HepG2 (cell line): ENCODE measurements at regions not wholly inside any gene's neighbourhood (a gene's known extent, or its start where the extent isn't known, plus 50 kb on each side); places are given as distances from the start of the nearest gene placed in this dataset.
"Not testable (repeated sequence)": the region's sequence is repeated elsewhere in the genome, so short reads cannot be mapped to it uniquely, and the experiment has no call there.

ENCODE experiments used
- ARNT2 ChIP-seq: sonication (generic); formaldehyde crosslinking; IDR thresholded peaks from 2 replicates; pipeline ENCODE4 v1.8.0; 2022; ENCODE audit warnings: mild to moderate bottlenecking, low read depth, missing genetic modification reagents, moderate library complexity
- CREM ChIP-seq, 2 experiments: sonication (generic) in 1 of 2; formaldehyde crosslinking in 1 of 2; IDR thresholded peaks; 2 replicates each; pipeline versions ENCODE4 v1.4.0 to v1.6.1; 2016 to 2020; ENCODE audit warnings: antibody characterized with exemption in 1 of 2, mild to moderate bottlenecking in 1 of 2, missing genetic modification reagents in 1 of 2
- DNMT3B ChIP-seq: conservative IDR thresholded peaks from 2 replicates; pipeline ENCODE4 v1.6.1; 2016; ENCODE audit warnings: missing biosample characterization, control low read depth
- ELF1 ChIP-seq: sonication (generic); formaldehyde crosslinking; IDR thresholded peaks from 2 replicates; pipeline ENCODE4 v1.4.0; 2020; ENCODE audit warnings: missing genetic modification reagents
- HOXA5 ChIP-seq: sonication (generic); formaldehyde crosslinking; IDR thresholded peaks from 2 replicates; pipeline ENCODE4 v1.4.0; 2020; ENCODE audit warnings: missing genetic modification reagents
- NFYC ChIP-seq: IDR thresholded peaks from 2 replicates; pipeline ENCODE4 v1.6.1; 2016; ENCODE audit warnings: missing genetic modification reagents, missing compliant biosample characterization
- TOPORS ChIP-seq: sonication (generic); formaldehyde crosslinking; IDR thresholded peaks from 2 replicates; pipeline ENCODE4 v1.8.0; 2023; ENCODE audit warnings: mild to moderate bottlenecking, missing genetic modification reagents
- USF2 ChIP-seq, 2 experiments: sonication (generic) in 1 of 2; formaldehyde crosslinking in 1 of 2; IDR thresholded peaks; 2 replicates each; pipeline versions ENCODE4 v1.5.1 to v1.6.1; 2011 to 2020; ENCODE audit warnings: borderline replicate concordance in 1 of 2, low read depth in 1 of 2, low read length in 1 of 2, mild to moderate bottlenecking in 1 of 2, missing genetic modification reagents in 1 of 2, moderate library complexity in 1 of 2
- ZBTB43 ChIP-seq: sonication (generic); formaldehyde crosslinking; conservative IDR thresholded peaks from 2 replicates; pipeline ENCODE4 v1.4.0; 2020; ENCODE audit warnings: missing genetic modification reagents
- ZNF746 ChIP-seq: sonication (generic); formaldehyde crosslinking; IDR thresholded peaks from 2 replicates; pipeline ENCODE4 v1.8.0; 2022; ENCODE audit warnings: mild to moderate bottlenecking, missing genetic modification reagents
- TF ChIP-seq, protein P1 (sequence below): sonication (generic); formaldehyde crosslinking; IDR thresholded peaks from 2 replicates; pipeline ENCODE4 v1.8.0; 2022; ENCODE audit warnings: mild to moderate bottlenecking, missing genetic modification reagents, borderline replicate concordance
- TF ChIP-seq, protein P2 (sequence below): IDR thresholded peaks from 2 replicates; pipeline ENCODE4 v1.6.1; 2016; ENCODE audit warnings: mild to moderate bottlenecking
- TF ChIP-seq, protein P3 (sequence below): sonication (generic); formaldehyde crosslinking; IDR thresholded peaks from 2 replicates; pipeline ENCODE4 v1.4.0; 2020; ENCODE audit warnings: missing genetic modification reagents, borderline replicate concordance
- TF ChIP-seq, protein P4 (sequence below), 2 experiments: fragments of 450-650 bp in 1 of 2; sonication (generic) in 1 of 2; formaldehyde crosslinking; IDR thresholded peaks; 2 replicates each; pipeline versions ENCODE4 v1.5.0 to v1.8.0; 2020 to 2022; ENCODE audit warnings: mild to moderate bottlenecking in 1 of 2, missing genetic modification reagents in 1 of 2

GRCh38 chr2:242080575-242081214 lies 211.2 kb downstream of the RTP5 start (continued):
- peak; percentile 30; the same call in 1 of the 2 replicates for TF ChIP-seq NFYC (CRISPR knock-in tag)
- 0 out of 2 replicates have a peak, but pooled peaks have one; percentile 54 for TF ChIP-seq ZNF746 (CRISPR knock-in tag)
- peak; percentile 78 for TF ChIP-seq CREM (IDR thresholded peaks at IDR 0.05)
- TF ChIP-seq CREM (CRISPR knock-in tag; IDR thresholded peaks at IDR 0.05); USF2 (IDR thresholded peaks at IDR 0.05; ENCODE audit: low read depth, low read length): not testable (repeated sequence)
- peak; percentile 97 for TF ChIP-seq ZBTB43 (CRISPR knock-in tag)
- TF ChIP-seq, protein P1, sequence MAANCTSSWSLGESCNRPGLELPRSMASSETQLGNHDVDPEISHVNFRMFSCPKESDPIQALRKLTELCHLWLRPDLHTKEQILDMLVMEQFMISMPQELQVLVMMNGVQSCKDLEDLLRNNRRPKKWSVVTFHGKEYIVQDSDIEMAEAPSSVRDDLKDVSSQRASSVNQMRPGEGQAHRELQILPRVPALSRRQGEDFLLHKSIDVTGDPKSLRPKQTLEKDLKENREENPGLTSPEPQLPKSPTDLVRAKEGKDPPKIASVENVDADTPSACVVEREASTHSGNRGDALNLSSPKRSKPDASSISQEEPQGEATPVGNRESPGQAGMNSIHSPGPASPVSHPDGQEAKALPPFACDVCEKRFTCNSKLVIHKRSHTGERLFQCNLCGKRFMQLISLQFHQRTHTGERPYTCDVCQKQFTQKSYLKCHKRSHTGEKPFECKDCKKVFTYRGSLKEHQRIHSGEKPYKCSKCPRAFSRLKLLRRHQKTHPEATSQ (CRISPR knock-in tag), result 0 out of 2 replicates have a peak, but pooled peaks have one; percentile 78
- TF ChIP-seq, protein P2, sequence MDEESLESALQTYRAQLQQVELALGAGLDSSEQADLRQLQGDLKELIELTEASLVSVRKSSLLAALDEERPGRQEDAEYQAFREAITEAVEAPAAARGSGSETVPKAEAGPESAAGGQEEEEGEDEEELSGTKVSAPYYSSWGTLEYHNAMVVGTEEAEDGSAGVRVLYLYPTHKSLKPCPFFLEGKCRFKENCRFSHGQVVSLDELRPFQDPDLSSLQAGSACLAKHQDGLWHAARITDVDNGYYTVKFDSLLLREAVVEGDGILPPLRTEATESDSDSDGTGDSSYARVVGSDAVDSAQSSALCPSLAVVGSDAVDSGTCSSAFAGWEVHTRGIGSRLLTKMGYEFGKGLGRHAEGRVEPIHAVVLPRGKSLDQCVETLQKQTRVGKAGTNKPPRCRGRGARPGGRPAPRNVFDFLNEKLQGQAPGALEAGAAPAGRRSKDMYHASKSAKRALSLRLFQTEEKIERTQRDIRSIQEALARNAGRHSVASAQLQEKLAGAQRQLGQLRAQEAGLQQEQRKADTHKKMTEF (CRISPR knock-in tag), result peak; percentile 91
- peak; percentile 81; the same call in 1 of the 2 replicates for TF ChIP-seq TOPORS (CRISPR knock-in tag)
- peak; percentile 23 for TF ChIP-seq ELF1 (CRISPR knock-in tag)
- TF ChIP-seq DNMT3B (CRISPR knock-in tag), result 0 out of 2 replicates have a peak, but pooled peaks have one; percentile 55
- TF ChIP-seq ARNT2 (CRISPR knock-in tag), result peak; percentile 53; the same call in 1 of the 2 replicates
- TF ChIP-seq USF2 (CRISPR knock-in tag; IDR thresholded peaks at IDR 0.05; ENCODE audit: borderline replicate concordance), result peak; percentile 33; the same call in 1 of the 2 replicates
- TF ChIP-seq, protein P3, sequence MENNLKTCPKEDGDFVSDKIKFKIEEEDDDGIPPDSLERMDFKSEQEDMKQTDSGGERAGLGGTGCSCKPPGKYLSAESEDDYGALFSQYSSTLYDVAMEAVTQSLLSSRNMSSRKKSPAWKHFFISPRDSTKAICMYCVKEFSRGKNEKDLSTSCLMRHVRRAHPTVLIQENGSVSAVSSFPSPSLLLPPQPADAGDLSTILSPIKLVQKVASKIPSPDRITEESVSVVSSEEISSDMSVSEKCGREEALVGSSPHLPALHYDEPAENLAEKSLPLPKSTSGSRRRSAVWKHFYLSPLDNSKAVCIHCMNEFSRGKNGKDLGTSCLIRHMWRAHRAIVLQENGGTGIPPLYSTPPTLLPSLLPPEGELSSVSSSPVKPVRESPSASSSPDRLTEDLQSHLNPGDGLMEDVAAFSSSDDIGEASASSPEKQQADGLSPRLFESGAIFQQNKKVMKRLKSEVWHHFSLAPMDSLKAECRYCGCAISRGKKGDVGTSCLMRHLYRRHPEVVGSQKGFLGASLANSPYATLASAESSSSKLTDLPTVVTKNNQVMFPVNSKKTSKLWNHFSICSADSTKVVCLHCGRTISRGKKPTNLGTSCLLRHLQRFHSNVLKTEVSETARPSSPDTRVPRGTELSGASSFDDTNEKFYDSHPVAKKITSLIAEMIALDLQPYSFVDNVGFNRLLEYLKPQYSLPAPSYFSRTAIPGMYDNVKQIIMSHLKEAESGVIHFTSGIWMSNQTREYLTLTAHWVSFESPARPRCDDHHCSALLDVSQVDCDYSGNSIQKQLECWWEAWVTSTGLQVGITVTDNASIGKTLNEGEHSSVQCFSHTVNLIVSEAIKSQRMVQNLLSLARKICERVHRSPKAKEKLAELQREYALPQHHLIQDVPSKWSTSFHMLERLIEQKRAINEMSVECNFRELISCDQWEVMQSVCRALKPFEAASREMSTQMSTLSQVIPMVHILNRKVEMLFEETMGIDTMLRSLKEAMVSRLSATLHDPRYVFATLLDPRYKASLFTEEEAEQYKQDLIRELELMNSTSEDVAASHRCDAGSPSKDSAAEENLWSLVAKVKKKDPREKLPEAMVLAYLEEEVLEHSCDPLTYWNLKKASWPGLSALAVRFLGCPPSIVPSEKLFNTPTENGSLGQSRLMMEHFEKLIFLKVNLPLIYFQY (CRISPR knock-in tag), result peak; percentile 81; the same call in 1 of the 2 replicates
- TF ChIP-seq, protein P4, sequence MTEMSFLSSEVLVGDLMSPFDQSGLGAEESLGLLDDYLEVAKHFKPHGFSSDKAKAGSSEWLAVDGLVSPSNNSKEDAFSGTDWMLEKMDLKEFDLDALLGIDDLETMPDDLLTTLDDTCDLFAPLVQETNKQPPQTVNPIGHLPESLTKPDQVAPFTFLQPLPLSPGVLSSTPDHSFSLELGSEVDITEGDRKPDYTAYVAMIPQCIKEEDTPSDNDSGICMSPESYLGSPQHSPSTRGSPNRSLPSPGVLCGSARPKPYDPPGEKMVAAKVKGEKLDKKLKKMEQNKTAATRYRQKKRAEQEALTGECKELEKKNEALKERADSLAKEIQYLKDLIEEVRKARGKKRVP (CRISPR knock-in tag; IDR thresholded peaks at IDR 0.05), result peak in 1 of 2 experiments; percentile 87; a peak in 2 of 4 replicates
- TF ChIP-seq HOXA5 (CRISPR knock-in tag), result peak; percentile 83; the same call in 1 of the 2 replicates
